GM19455 (cell line): ENCODE measurements at regions not wholly inside any gene's neighbourhood (a gene's known extent, or its start where the extent isn't known, plus 50 kb on each side); places are given as distances from the start of the nearest gene placed in this dataset.

Experiments
- ATAC-seq: cut with Tn5 transposase; IDR thresholded peaks from one replicate; pipeline ENCODE4 v1.9.1; 2021; ENCODE audit not compliant: unreplicated experiment

- no peak for ATAC-seq
Measured at GRCh38 chr13:78714717-78715116, 55.8 kb upstream of the OBI1 start.

GRCh38 chr13:78712831-78713230, 53.9 kb upstream of the OBI1 start:
- no peak for ATAC-seq

GRCh38 chr13:78709028-78709427, 50.1 kb upstream of the OBI1 start:
- no peak for ATAC-seq
